Activated T-cell treated with anti-CD3 and anti-CD28 coated beads for 1 hour (primary cell): ENCODE measurements at regions not wholly inside any gene's neighbourhood (a gene's known extent, or its start where the extent isn't known, plus 50 kb on each side); places are given as distances from the start of the nearest gene placed in this dataset.

Source experiments
- DNase-seq: peaks from one replicate; pipeline ENCODE4 v3.0.0-alpha.2; 2020; ENCODE audit warnings: low read depth

DNA sequence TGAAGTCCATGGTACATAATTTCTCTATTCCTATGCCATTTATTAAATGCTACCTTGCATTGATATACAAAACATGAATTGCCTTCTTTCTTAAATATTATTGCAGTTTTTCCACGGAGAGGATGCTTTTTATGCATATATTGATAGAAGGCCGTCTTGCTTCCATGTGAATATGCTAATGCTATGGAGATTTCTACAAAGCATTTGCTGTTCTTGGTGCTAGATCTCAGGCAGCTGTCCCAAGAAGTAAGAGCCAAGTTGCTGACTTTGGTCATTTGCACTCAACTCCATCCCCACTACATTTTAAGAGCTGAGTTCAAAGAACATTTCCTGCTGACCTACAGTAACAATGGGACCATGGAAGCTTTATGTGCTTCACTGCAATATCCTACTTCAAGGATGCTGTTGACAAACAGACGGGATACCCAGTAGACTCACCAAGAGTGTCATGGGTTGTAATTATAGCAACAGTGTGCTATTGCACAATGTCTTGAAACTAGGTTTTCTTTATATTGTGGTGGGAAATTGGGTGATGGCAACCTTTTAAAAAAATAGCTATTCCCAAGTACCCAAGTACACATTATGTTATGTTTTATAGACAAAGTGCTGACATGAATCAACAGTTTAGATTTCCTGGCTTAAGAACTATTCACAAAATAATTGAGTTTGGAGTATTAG, 1172.4 kb upstream of the PIK3C3 start:
- no peak for DNase-seq

GRCh38 chr18:40769786-40770185, 1185.2 kb upstream of the PIK3C3 start:
- DNase-seq = no peak

- DNase-seq = no peak
These were observed 1194.8 kb upstream of the PIK3C3 start for GRCh38 chr18:40760251-40760650.

- DNase-seq = no peak
These were observed 1200.6 kb upstream of the PIK3C3 start for GRCh38 chr18:40754477-40754876.

GRCh38 chr18:40752316-40752715, 1202.7 kb upstream of the PIK3C3 start:
- no peak for DNase-seq

- no peak for DNase-seq
These were observed 1203.8 kb upstream of the PIK3C3 start for GRCh38 chr18:40751186-40751585.

DNA sequence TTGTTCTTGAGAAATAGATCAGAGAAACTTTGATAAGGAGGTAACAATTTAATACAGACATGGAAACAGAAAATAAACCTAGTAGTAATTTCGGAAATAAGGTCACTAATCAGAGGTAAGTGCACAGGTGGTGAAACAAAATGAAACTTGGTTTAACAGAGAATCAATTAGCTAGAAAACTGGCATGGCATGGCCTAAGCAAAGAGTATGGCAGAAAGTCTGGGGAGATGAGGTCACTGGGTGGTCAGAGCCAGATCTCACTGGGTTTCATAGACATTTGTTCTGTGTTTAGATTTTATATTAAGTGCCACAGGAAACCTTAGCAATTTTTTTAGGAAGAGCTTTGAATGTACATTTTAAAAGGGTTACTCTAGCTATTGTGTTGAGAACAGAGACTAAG, 1216.0 kb upstream of the PIK3C3 start:
- DNase-seq = no peak

DNA sequence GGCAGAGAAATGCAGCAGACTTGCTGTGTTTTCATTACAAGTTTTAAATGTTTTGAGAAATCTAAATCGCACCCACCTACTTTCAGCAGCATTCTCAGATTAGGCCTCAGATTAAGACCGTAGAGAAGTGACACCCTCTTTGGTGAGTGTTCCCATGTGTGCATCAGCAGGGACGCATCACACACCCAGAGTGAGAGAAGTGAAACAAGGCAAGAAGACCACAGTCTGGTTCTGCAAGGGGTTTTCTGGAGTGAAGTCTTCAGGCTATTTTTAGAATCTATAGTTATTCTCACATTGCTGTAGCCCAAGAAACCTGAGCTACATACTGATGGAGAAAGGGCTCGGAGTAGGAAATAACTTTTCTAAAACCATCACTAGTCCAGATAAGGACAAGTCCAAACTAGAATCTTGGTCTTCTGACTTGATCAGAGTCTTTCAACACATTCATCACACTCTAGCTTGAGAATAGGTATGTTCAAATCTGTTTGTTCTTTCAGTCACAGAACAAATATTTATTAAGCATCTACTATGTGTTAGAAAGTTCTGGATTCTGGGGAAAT, 1216.6 kb upstream of the PIK3C3 start:
- DNase-seq = no peak

- DNase-seq = no peak
These were observed 1246.3 kb upstream of the PIK3C3 start for GRCh38 chr18:40708726-40709125.

- no peak for DNase-seq
These were observed 1247.2 kb upstream of the PIK3C3 start for GRCh38 chr18:40707797-40708196.

- DNase-seq = no peak
These were observed 1256.9 kb upstream of the PIK3C3 start for GRCh38 chr18:40698129-40698528.

GRCh38 chr18:40695526-40695925, 1259.5 kb upstream of the PIK3C3 start:
- DNase-seq = no peak

DNA sequence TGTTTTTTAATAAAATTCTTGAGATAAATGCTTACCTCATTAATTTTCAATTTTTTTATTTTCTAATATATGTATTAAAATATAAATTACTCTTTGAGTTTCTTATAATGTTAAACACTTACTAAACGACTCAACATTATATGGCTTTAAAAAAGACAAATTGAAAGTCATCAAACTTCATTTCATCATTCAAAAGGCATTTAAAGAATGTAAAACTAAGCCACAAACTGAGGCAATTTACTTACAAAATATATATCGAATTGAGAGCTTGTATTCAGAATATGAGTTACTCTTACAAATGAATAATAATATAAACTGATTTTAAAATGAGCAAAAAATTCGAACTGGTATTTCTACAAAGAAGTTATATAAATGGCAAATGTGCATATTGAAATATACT, 1262.2 kb upstream of the PIK3C3 start:
- DNase-seq = no peak

- no peak for DNase-seq
These were observed 1265.0 kb upstream of the PIK3C3 start for GRCh38 chr18:40690062-40690461.

- no peak for DNase-seq
These were observed 1267.6 kb upstream of the PIK3C3 start for GRCh38 chr18:40687399-40687798.

GRCh38 chr18:40686836-40687235, 1268.2 kb upstream of the PIK3C3 start:
- no peak for DNase-seq

DNA sequence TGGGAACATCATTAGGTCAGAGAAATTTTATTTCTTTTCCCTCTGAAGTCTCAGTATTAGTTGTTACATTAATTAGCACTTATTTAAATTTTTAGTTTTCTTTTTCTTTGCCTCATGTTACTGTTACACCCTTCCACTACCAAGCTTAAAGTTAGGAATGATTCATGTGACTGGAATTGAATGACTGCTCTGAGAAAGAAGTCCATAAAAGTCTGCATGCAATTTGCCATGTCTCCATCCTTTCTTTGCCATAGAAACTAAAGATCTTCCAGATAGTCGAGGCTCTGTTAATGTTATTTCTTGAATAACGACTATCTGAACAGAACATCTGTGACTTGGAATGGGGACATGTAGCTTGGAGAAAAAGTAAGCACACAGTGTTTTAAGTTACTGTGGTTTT, 1269.8 kb upstream of the PIK3C3 start:
- DNase-seq = no peak

DNA sequence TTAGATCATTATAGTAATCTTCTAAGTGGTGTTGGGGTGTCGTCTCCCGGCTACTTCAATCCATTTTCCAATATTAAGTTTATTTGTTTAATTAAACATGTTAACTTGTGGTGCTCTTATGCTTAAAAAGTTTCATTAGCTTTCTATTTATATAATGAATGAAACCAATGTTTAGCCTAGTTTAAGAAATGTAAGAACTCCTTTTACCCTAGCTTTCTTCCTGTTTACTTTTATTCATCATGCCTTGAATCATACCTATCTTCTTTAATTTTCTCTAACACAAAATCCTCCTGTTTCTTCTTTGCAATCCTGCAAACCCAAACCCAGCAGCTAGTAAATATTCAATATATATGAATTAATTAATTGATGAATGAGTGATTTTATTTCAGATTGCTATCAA, 1276.7 kb upstream of the PIK3C3 start:
- no peak for DNase-seq

DNA sequence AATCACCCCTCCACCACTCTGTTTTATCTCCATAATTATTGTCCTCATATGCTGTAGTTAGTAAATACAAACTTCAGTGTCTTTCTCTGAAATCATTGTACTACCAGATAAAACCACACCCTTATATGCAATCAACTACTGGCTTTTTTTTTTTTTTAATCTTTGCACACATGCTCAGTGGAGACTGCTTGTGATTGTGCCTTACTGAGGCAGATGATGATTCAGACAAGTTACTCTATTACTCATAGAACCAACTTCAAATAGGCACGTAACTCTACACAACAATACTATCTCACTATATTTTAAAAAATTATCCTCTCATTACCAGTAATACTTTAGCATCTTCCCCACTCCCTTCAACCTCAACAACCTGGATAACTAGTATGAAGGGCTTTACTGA, 1278.4 kb upstream of the PIK3C3 start:
- no peak for DNase-seq

GRCh38 chr18:40673150-40673549, 1281.9 kb upstream of the PIK3C3 start:
- DNase-seq = no peak

DNA sequence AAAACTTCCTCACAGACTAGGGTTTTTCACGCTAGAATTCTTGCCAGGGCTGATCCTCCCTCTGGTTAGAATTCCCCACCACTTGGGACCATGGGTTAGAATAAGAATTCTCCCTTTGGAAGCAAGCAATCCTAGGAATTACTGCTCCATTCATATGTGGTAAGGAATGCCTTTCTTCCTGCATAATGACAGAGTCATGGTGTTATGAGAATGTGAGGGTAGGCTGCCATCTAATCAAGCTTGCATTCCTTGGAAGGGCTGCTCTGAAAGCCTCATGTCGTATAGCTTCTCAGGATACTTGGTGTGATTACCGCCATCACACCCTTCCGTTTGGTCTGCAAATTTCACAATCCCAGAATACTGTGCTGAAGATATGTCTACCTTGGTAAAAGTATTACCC, 1282.4 kb upstream of the PIK3C3 start:
- DNase-seq = no peak

- no peak for DNase-seq
These were observed 1284.2 kb upstream of the PIK3C3 start for GRCh38 chr18:40670668-40671375.

GRCh38 chr18:40662898-40663437, 1292.1 kb upstream of the PIK3C3 start:
- no peak for DNase-seq
